NCI-H774 (cell line): ENCODE measurements at regions not wholly inside any gene's neighbourhood (a gene's known extent, or its start where the extent isn't known, plus 50 kb on each side); places are given as distances from the start of the nearest gene placed in this dataset.
A peak's percentile ranks its signal among the peaks of the same experiment; 100 is the strongest.
"Not testable (repeated sequence)": the region's sequence is repeated elsewhere in the genome, so short reads cannot be mapped to it uniquely, and the experiment has no call there.

Source experiments
- DNase-seq: peaks from one replicate; lab custom pipeline; 2025; lab: John Stamatoyannopoulos, UW

GRCh38 chr17:52738791-52739190 lies 580.3 kb upstream of the CA10 start:
- DNase-seq: no peak

GRCh38 chr17:52737071-52737470 lies 578.6 kb upstream of the CA10 start:
- no peak for DNase-seq

GRCh38 chr17:52732841-52733240 lies 574.3 kb upstream of the CA10 start:
- no peak for DNase-seq

- DNase-seq: no peak
These were observed 566.1 kb upstream of the CA10 start for GRCh38 chr17:52724578-52724977.

- DNase-seq: no peak
These were observed 563.4 kb upstream of the CA10 start for GRCh38 chr17:52721910-52722309.

GRCh38 chr17:52710363-52710901 lies 551.9 kb upstream of the CA10 start:
- no peak for DNase-seq

GRCh38 chr17:52709724-52710123 lies 551.2 kb upstream of the CA10 start:
- no peak for DNase-seq

GRCh38 chr17:52696362-52696761 lies 537.8 kb upstream of the CA10 start:
- DNase-seq: no peak

- no peak for DNase-seq
These were observed 527.6 kb upstream of the CA10 start for GRCh38 chr17:52686140-52686539.

- peak; percentile 86 for DNase-seq
These were observed 523.0 kb upstream of the CA10 start for GRCh38 chr17:52681480-52681879.

GRCh38 chr17:52678211-52678610 lies 519.7 kb upstream of the CA10 start:
- no peak for DNase-seq

- no peak for DNase-seq
These were observed 516.2 kb upstream of the CA10 start for GRCh38 chr17:52674686-52675085.

GRCh38 chr17:52673791-52674190 lies 515.3 kb upstream of the CA10 start:
- no peak for DNase-seq

- DNase-seq: no peak
These were observed 507.8 kb upstream of the CA10 start for GRCh38 chr17:52666264-52666663.

GRCh38 chr17:52660692-52661091 lies 502.2 kb upstream of the CA10 start:
- DNase-seq: no peak

- DNase-seq: no peak
These were observed 494.5 kb upstream of the CA10 start for GRCh38 chr17:52653014-52653413.

- DNase-seq: peak; percentile 62
These were observed 490.5 kb upstream of the CA10 start for GRCh38 chr17:52648995-52649394.

- DNase-seq: no peak
These were observed 488.9 kb upstream of the CA10 start for GRCh38 chr17:52647411-52647810.

- DNase-seq: no peak
These were observed 477.9 kb upstream of the CA10 start for GRCh38 chr17:52636443-52636842.

- no peak for DNase-seq
These were observed 448.1 kb upstream of the CA10 start for GRCh38 chr17:52606590-52606989.

- DNase-seq: no peak
These were observed 447.6 kb upstream of the CA10 start for GRCh38 chr17:52606098-52606497.

- DNase-seq: no peak
These were observed 445.6 kb upstream of the CA10 start for GRCh38 chr17:52604105-52604504.

- DNase-seq: not testable (repeated sequence)
These were observed 439.1 kb upstream of the CA10 start for GRCh38 chr17:52597452-52598215.

- no peak for DNase-seq
These were observed 436.0 kb upstream of the CA10 start for GRCh38 chr17:52594516-52594915.
